D341Med (cell line): ENCODE measurements at regions not wholly inside any gene's neighbourhood (a gene's known extent, or its start where the extent isn't known, plus 50 kb on each side); places are given as distances from the start of the nearest gene placed in this dataset.

Experiments
- DNase-seq: peaks from one replicate; pipeline ENCODE4 v3.0.0; 2012; ENCODE audit warnings: low spot score

DNA sequence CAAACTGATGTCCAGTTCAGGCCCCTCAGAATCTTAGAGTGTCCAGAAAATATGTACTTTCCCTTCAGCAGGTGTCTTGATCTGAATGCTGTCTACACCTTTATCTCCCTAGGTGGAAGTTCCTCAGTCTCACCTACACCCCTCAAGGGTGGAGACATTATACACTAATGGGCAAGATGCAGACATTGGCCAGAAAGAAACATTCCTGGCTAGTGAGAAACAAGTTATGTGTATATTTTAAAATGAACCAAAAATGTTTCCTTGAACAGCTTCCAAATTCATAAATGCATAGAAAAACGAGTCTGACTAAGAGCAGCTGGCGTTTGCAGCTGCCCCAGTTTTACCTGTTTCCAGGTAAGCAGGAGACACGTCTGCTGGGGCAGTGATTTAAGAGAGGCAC lies 140.5 kb upstream of the IRX4 start:
- no peak for DNase-seq

DNA sequence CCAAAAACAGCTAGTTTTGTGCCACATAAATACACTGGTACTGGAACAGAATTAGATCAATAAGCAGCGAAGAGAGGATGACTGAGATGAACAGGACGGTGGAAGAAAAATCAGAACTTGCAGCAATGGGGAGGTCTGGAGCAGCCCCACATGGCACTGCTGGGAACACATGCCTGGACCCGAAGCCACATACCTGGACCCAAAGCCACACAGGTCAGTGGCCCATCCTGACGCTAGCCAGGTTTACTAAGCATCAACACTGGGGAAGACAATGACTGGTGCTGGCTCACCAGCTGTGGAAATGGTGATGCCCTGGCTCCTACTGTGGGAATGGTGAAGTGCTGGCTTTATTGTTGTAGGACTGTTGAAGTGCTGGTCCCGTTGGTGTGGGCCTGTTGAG lies 139.7 kb upstream of the IRX4 start:
- no peak for DNase-seq

DNA sequence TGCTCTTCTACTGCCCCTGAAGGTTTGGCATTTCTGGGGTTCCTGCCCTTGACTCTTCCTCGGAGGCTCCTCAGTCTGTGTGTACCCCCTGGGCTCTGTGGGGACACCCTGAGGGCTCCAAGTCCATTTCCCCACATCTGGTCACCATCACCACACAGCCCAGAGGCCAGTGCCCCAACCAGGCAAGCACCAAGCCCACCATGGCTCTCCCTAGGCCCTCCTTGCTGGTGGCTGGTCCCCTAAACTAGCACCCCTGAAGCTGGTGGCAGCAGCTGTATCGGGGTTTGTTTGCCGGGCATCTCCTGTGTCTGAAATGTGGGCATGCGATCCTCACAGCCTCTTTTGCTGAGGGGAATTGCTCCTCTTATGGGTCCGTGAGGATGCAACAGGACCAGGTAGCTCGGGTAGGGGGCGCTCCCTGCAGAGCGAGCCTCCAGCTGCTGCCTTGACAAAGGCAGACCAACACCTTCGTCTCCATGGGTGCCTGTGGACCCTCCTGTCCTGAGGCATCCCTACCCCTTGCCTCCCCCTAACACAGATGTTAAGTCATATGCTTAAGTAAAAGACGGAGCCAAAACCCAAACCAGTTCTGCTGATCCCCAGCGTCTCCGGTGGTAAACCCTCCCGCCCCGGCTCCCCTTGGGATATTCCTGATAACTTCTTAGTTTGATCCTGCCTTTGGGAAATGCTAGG lies 138.9 kb upstream of the IRX4 start:
- no peak for DNase-seq

DNA sequence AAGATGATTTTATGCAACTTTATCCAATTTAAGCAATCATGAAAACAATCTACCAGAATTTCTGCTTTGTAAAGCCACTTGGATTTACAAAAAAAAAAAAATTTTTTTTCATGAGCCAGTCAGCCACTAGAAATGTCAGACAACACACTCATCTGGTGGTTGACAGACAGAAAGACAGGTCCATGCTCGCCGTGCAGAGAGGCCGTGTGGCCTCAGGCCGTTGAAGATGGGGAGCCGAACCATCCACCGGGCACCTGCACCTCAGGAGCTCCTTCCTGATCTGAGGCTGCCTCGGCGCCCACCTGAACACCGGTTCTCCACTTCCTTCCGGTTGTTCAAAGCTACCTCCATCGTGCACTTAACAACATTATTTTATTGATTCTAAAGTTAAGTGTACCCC lies 138.0 kb upstream of the IRX4 start:
- no peak for DNase-seq

DNA sequence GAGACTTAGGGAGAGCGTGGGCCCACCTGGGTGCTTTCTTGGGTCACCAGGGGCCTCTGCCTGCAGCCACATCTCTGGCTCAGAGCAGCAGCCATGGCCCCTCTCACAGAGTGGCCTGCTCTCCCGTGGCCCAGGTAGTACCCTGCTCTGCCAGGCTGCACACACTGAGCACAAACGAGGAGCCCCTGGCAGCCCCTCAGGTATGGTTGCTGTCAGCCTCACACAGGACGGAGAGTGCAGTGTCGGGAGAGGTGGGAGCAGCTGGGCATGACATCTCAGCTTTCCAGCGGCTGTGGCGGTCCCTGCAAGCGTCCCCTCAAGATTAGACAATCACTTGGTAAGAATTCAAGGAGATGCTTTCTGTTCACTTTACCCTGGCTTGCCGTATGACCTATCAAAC lies 137.0 kb upstream of the IRX4 start:
- no peak for DNase-seq

DNA sequence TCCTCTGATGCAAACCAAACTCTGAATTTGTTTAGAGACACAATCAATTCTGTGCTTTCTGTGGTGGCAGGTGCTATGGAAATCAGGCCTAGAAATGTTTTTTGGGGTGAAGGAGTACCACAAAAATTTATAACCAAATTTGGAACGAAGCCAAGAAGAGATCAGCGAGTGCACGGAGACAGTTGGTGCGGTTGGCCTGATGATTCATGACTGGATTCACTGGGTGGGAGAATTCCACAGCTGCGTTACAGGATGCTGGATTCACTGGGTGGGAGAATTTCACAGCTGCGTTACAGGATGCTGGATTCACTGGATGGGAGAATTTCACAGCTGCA lies 135.6 kb upstream of the IRX4 start:
- DNase-seq = no peak

DNA sequence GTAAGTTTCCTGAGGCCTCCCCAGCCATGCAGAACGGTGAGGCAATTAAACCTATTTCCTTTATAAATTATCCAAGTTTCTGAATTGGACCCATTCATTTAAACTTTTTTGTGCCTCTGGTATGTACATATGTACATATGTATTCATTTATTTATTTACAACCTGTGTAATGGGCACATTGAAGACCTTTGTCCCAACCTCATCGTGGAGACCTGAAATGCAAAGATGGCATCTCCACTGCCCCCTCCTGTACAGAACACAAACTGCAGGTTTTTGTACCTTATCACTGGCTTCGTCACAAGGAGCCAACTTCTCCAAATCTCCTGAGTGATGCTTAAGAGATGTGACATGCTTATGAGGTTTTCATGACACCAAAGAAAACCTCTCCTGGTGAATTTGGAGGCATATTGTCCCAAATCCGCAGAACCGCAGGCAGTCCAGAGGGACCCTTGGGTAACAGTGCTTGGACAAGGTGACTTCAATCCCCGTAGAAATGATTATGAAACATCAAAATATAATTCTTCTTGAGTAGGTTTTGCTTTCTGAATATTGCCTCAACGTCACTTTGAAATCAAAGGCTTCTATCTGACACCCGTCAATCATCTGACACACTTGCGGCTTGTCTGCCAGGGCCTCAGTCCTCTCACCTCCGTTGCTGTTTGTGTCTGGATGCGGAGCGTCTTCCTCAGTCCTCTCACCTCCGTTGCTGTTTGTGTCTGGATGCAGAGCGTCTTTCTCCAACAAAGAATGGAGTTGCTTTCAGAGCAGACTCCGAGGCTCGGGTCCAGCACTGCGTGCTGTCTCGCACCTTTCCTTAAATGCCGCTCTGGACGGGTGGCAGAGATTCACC lies 135.0 kb upstream of the IRX4 start:
- no peak for DNase-seq

DNA sequence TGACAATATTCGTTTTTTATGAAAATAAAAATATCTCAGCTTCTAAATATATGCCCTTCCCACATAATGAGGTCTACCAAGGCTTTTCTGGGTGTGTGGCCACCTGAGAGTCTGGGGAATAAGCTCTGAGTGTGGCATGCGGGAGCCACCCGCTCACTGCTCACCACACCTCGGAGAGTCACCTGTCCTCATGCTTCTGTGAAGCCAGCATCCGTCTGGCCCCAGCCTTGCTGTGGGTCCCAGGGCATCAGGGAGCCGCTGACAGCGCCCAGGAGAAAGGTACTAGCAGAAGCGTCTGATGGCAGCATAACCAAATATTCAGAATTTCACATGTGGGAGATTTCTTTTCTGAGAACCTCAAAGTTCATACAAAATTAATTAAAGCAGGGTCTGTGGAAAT lies 133.2 kb upstream of the IRX4 start:
- no peak for DNase-seq

DNA sequence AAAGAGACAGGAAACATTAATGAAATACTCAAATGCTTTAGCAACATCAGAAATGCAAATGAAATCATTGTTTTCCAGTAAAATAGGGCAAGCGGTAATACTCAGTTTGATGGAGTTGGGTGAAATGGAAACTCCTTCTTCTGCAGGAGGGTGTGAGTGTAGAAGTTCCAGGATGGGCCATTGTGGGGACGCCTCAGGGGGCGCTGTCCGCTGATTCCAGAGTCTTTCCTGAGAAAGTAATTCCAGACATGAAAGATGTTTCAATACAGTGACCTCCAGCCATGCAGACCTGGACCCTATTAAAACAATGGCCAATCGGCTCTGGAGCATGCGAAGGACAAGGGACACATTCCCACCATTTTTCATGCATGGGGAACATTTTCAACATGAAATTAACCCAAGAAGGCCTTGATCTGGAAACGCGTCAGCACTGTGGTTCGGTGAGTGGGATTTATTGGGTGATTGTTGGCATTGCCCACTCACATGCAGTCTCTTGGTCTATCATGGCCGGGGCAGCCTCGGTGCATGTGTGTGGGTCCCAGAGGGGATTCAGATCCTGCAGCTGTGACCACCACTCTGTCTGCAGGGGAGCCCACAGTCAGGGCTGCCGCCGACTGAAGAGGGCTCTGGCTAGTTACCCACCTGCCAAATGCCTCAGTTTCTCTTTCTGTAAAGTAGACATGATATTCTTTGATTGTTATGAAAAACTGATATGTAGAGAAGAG lies 132.6 kb upstream of the IRX4 start:
- no peak for DNase-seq

DNA sequence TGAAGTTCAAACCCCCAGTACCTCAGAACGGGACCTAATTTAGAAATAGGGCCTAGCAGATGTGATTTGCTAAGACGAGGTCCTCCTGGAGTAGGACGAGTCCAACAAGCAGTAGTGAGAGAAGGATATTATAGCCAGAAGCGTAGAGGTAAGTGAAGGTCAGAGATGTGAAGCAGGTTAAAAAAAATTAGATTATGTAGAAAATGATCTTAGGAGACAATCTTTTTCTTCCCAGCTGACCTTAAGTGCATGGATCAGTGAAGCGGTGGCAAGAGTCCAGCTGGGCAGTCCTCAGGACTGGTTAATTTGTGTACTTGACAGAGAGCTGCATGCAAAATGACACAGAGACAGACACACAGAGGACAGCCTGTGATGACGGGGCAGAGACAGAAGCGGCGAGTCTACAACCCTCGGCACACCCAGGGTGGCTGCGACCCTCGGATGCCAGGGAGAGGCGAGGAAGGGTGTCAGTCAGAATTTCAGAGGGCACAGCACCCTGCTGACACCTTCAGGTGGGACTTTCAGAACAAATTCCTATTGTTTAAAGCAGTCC lies 131.4 kb upstream of the IRX4 start:
- no peak for DNase-seq

DNA sequence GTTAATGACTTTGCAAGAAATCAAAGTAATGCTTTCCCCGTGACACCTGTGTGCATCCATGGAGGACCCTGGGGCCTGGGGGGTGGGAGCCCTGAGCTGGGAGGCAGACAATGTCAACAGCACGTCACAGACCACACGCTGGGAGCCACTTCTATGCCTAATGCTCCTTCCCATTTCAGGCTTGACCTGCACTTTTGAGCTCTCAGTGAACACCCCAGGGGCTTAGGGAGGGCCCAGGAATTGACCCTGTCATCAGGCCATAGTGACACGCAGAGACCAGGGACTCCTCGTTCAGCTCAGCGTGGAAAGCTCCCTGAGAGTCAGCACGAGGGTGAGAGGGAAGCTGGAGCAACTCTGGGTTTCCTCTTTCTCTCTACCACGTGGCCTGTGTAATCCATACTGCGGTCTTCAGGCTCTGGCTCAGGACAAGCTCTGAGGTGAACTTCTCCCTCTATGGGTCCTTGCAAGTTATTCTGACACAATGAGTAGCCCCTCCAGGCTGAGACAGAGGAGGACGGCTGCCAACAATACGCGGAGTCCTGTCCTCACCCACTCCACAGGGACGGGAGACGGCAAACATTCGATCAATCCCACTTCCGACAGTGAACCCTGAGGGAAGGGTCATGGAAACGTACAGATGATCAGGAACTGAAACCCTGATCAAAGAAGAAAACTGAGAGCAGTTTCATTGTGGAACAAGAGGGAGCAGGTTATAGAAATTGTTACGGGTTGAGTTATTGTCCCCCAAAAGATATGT lies 130.8 kb upstream of the IRX4 start:
- DNase-seq = no peak

DNA sequence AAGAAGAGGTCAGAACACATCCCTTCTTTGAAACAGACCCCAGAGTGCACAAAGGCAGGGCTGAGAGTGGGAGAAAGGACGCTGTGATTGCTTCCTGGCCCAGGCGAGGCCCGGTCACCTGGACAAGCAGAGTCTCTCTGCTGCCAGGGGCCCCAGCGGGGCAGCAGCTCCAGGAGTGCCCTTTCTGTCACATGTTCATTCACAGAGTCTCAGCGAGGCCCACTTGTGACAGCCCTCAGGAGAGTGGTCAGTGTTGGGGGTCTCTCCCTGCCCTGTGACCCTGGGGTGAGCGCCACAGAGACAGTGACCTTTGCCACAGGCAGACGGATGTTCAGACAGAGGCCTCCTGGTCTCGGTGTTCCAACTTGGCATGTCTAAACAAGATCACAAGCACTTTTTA lies 130.2 kb upstream of the IRX4 start:
- DNase-seq = no peak

DNA sequence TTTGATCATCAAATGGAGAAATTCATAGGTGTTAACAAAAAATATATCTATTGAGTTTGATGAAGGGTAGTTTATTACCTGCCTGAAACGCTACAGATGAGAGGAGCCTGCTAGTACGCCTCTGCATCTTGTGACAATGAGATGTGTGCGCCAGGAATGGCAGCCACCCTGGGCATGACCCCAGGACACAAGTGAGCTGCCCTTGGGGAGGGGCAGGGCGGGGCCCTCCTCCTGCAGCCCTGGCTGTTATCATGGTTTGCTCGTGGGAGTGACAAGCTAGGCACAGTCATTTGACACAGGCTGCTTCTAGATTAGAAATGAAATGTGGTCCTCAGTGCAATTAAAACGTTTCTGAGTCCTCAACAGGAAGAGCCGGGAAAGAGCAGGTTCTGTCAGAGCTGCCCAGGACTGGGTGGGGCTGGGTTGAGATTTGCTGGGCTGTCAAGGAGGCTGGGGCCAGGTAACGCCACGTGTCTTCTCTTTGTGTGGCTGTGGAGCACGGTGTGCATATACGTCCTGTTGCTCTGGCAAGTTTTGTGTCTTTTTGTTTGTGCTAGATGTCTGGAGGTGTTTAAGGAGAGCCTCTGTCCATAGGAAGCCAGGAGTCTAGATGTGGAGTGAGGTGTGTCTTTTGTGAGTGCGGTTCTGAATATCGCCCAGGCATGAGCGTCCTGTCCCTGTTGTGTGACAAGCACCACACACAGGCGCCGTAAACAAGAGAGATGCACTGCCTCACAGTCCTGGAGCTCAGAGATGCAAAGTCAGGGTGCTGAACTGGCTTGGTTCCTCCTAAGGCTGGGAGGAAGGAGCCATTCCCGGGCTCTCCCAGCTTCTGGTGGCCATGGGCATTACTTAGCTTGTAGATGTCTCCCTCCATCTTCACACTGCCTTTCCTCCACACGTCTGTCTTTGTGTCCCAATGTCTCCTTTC lies 129.0 kb upstream of the IRX4 start:
- DNase-seq = no peak

DNA sequence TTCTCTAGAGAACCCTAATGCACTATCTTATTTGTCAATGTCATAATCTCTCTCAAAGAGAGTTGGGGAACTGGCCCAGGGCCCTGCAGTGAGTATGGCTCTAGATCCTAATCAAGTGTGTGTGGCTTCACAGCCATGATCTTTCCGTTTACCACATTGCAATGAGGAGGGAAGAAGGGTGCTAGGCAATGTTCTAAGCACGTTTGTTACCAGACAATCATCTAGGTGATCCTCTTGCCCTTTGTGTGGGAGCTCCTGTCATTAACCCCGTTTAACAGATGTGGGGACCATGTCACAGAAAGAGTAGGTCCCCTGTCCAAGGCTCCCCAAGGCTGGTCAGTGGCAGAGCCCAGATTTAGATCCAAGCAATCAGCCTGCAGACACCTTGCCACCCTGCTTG lies 128.2 kb upstream of the IRX4 start:
- DNase-seq = no peak

DNA sequence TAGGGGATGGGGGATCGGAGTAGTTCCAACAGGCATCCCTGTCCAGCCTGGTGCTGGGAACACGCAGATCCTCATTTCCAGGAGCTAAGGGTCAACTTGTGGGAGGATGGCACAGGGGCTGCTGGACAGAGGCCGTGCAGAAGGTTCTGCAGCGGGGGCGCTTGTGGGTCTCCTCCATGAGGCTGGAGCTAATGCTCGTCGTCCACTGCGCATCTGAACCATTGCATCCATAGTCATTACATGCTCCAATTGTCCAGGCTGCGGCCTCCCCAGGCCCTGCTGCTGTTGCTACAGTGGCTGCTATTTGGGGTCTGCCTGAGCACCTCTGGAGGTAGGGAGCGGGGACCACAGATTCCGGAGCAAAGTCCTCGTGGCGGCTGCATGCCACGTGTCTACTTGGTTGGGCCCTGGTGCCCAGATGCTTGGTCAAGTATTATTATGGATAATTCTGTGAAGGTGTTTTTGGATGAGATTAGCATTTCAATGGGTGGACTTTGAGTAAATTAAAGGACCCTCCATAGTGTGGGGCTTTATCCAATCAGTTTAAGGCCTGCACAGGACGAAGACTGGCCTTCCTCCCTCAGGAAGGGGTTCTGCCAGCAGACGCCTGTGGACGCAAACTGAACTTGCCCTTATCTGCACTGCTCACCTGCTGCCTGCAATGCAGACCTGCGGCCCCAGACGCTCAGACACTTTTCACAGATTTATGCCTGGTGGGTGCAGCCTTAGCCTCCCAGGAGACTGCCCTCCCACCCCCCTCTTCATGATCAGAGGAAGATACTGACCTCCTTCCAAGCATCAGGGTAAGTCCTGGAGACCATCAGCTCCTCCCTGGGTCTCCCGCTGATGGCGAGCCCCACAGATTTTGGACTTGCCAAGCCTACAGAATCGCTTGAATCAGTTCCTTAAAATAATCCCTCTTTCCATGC lies 127.5 kb upstream of the IRX4 start:
- DNase-seq = no peak

DNA sequence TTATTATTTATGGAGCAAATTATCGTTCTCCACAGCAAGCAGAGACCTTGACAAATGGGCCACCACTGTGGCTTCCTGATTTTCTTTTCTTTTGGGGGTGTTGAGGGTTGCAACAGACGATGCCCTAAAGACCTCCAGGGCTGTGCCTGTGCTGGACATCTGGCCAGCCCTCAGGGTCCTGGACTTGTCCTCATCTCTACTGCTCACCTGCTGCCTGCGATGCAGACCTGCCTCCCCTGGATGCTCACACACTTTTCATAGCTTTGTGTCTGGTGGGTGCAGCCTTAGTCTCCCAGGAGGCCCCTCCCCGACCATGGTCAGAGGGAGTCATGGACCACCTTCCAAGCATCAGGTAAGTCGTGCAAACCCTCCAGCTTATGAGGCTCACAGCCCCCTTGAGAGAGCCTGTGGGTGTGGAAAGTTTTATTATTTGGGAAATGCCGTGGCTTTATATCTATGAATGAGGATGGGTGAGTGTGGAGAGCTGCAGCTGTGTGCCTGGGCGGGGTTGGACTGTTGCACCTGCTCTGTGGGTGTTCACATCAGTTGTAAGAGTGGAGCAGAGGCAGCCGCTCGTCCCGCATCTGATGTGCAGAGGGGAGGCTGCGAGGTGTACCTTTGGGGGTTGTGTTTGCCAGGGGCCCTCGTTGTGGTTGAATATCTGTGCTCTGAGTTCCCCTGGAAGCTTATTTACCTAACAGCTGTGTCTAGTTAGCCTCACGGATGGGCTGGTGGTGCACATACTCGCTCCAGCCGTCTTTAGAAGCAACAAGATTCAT lies 126.3 kb upstream of the IRX4 start:
- no peak for DNase-seq

DNA sequence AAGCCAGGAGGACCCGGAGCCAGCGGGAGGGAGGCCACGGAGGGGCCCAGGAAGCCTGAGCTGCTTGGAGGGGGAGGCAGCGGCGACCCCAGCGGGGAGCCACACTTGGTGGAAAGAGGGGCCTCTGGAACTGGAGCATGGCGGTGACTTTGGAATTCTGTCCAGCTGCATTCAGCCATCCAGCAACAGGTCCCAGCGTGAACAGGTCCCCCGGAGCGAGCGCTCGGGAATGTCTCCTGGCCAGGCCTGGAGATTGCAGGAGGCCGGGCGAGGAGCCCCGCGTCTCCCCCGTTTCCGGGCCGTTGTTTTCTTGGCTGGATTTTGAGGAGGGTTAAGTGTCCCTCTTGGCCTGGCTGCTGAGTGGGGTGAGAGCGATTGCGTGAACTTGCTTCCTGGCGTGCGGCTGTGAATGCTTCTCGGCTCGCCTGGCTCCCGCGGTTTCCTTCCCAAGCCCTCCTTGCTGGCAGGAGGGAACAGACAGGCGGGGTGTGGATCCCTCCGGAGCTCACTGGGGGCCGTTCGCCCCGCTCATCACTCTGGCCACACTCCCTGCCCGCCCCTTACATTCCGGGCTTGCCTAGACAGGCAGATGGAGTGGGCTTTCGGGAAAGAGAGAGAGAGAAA lies 125.3 kb upstream of the IRX4 start:
- DNase-seq = no peak

DNA sequence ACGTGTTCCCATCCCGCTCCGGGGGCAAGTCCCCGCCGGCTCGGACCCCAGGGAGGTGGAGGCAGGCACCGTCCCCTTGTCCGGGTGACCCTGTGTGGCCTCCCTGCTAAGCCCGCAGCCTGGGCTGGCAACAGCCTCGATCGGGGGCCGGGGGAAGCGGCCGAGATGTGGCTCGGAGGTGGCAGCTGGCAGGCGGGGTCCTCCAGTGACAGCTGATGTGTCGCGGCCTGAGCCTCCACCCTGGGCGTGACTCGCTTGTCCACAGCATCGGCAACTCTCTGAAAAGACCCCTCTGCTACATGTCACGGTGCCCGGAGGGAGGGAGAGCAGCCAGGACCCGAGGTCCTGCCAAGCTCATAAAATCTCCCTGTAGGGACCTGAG lies 124.8 kb upstream of the IRX4 start:
- no peak for DNase-seq

DNA sequence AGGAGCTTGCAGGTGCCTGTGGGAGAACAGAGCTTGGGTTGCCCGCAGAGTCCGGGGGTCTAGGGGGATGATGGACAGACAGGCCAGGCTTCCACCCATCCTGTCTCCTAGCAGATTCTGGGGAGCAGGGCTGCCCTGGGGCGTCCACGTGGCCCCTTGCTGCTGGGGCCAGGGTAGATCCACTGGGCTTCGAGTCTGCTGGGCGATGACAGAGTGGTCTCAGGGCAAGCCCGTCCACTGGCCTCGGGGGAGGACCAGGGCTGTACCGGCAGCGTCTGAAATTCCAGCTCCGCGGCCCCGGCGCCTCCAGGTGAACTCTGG lies 124.2 kb upstream of the IRX4 start:
- DNase-seq = no peak
